Subcutaneous abdominal adipose tissue (tissue), 5 donors: ENCODE measurements at regions not wholly inside any gene's neighbourhood (a gene's known extent, or its start where the extent isn't known, plus 50 kb on each side); places are given as distances from the start of the nearest gene placed in this dataset.
"Not testable (repeated sequence)": the region's sequence is repeated elsewhere in the genome, so short reads cannot be mapped to it uniquely, and the experiment has no call there.

ENCODE experiments used
- H3K27ac ChIP-seq: one replicate; pipeline ENCODE4 v1.7.0; 2013; ENCODE audit warnings: low read depth, mild to moderate bottlenecking, inconsistent platforms, low read length, moderate library complexity
- H3K27me3 ChIP-seq, 5 donors: one replicate each; pipeline ENCODE4 v1.7.0; 2013; ENCODE audit warnings: low read length in 5 of 5, inconsistent platforms in 1 of 5; ENCODE audit not compliant: control insufficient read depth in 5 of 5, insufficient read depth in 4 of 5
- H3K36me3 ChIP-seq, 5 donors: one replicate each; pipeline ENCODE4 v1.7.0; 2013; ENCODE audit warnings: low read length in 5 of 5; ENCODE audit not compliant: control insufficient read depth in 5 of 5, insufficient read depth in 5 of 5
- H3K4me1 ChIP-seq, 5 donors: one replicate each; pipeline ENCODE4 v1.7.0; 2013; ENCODE audit warnings: low read length in 5 of 5, mild to moderate bottlenecking in 3 of 5, moderate library complexity in 1 of 5; ENCODE audit not compliant: control insufficient read depth in 5 of 5, insufficient read depth in 5 of 5
- H3K4me3 ChIP-seq, 5 donors: one replicate each; pipeline ENCODE4 v1.7.0; 2013; ENCODE audit warnings: low read length in 5 of 5, low read depth in 1 of 5
- H3K9ac ChIP-seq, 5 donors: one replicate each; pipeline ENCODE4 v1.7.0; 2013; ENCODE audit warnings: low read length in 5 of 5, mild to moderate bottlenecking in 4 of 5, moderate library complexity in 3 of 5
- H3K9me3 ChIP-seq, 5 donors: one replicate each; pipeline ENCODE4 v1.7.0; 2013; ENCODE audit warnings: low read length in 5 of 5; ENCODE audit not compliant: control insufficient read depth in 5 of 5
- donor health status: healthy.
- donor health status: healthy.
- donor health status: healthy.
- donor health status: healthy.
- donor health status: healthy.

GRCh38 chr2:7620255-7620654 is 703.0 kb downstream of the RNF144A start:
- Histone ChIP-seq H3K27me3 (no peaks in the 10 kb centered on the region), H3K9me3 (no peaks in the 10 kb centered on the region), H3K4me1 (no peaks in the 10 kb centered on the region), H3K4me3 (no peak overlapping the region), H3K27ac (no peak overlapping the region), H3K36me3 (no peaks in the 10 kb centered on the region), H3K9ac (no peak overlapping the region)

DNA sequence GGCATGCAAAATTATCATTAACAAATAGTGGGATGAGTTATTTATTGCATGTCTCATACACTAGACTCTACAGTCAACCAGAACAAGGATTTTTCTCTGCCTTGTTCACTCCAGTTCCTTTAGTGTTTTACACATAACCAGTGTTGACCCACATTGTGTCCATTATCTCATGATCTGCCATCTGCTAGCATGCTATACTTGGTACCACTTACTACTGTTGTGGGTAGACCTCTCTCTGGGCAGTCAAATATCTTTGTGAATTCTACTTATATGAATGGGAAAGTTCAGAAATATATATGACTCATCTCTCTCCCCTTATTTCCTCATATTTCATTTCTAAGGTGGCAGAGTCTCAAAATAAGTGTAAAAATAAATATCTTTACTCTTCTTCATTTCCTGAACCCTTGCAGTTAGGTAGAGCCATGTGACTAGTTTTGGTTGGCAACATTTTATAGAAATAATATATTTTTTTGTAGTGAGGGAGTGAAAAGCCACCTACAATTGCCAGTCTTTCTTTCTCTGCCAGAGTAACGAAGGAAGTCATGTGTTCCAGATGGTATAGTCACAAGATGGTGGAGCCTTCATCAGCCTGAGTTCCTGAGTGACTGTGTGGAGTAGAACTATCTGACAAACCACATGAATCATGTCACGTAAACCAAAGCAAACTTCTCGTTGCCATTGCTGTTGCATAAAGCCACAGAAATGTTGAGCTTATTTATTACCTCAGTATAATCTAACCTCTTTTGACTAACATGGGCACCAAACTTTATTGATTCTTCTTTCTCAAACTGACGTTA is 704.0 kb downstream of the RNF144A start:
- Histone ChIP-seq H3K9ac (no peak overlapping the region), H3K27me3 (no peaks in the 10 kb centered on the region), H3K36me3 (no peaks in the 10 kb centered on the region), H3K27ac (no peak overlapping the region), H3K9me3 (no peaks in the 10 kb centered on the region), H3K4me3 (no peak overlapping the region), H3K4me1 (no peaks in the 10 kb centered on the region)

- no peak overlapping the region for H3K27ac ChIP-seq
- no peaks in the 10 kb centered on the region for H3K36me3 ChIP-seq
- no peaks in the 10 kb centered on the region for H3K9me3 ChIP-seq
- H3K4me1 ChIP-seq, result no peaks in the 10 kb centered on the region
- no peak overlapping the region for H3K4me3 ChIP-seq
- H3K9ac ChIP-seq, result no peak overlapping the region
- H3K27me3 ChIP-seq, result no peaks in the 10 kb centered on the region
Measured at GRCh38 chr2:7625392-7626138, 708.4 kb downstream of the RNF144A start.

GRCh38 chr2:7626139-7626537 is 708.9 kb downstream of the RNF144A start:
- no peaks in the 10 kb centered on the region for H3K36me3 ChIP-seq
- H3K27me3 ChIP-seq, result no peaks in the 10 kb centered on the region

GRCh38 chr2:7627583-7627982 is 710.4 kb downstream of the RNF144A start:
- Histone ChIP-seq H3K27ac (no peak overlapping the region), H3K4me1 (no peaks in the 10 kb centered on the region), H3K9me3 (no peaks in the 10 kb centered on the region), H3K36me3 (no peaks in the 10 kb centered on the region), H3K4me3 (no peak overlapping the region), H3K27me3 (no peaks in the 10 kb centered on the region), H3K9ac (no peak overlapping the region)

More at GRCh38 chr2:7626139-7626537, 708.9 kb downstream of the RNF144A start:
- Histone ChIP-seq H3K9ac (no peak overlapping the region), H3K9me3 (no peaks in the 10 kb centered on the region), H3K4me1 (no peaks in the 10 kb centered on the region), H3K4me3 (no peak overlapping the region), H3K27ac (no peak overlapping the region)

DNA sequence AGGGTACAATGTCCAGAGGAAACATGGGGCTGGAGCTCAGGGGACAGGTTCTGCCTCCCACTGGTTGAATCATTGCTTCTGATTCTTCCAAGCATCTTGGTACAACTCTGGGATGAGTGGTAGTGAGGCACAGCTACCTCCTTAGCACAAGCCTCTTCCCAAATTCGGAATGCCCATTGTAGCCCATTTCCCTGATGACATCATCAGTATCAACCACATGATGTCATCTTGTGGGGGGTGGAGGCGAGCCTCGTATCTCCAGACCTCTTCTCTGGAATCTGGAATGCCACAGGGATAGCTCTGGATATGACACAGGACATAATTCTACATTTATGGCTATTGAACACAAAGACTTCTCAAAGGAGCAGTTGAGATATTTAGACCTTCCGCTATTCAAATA is 715.2 kb downstream of the RNF144A start:
- no peaks in the 10 kb centered on the region for H3K9me3 ChIP-seq
- no peak overlapping the region for H3K9ac ChIP-seq
- no peak overlapping the region for H3K27ac ChIP-seq
- no peak overlapping the region for H3K4me3 ChIP-seq
- H3K4me1 ChIP-seq, result no peaks in the 10 kb centered on the region
- no peaks in the 10 kb centered on the region for H3K27me3 ChIP-seq
- no peaks in the 10 kb centered on the region for H3K36me3 ChIP-seq

DNA sequence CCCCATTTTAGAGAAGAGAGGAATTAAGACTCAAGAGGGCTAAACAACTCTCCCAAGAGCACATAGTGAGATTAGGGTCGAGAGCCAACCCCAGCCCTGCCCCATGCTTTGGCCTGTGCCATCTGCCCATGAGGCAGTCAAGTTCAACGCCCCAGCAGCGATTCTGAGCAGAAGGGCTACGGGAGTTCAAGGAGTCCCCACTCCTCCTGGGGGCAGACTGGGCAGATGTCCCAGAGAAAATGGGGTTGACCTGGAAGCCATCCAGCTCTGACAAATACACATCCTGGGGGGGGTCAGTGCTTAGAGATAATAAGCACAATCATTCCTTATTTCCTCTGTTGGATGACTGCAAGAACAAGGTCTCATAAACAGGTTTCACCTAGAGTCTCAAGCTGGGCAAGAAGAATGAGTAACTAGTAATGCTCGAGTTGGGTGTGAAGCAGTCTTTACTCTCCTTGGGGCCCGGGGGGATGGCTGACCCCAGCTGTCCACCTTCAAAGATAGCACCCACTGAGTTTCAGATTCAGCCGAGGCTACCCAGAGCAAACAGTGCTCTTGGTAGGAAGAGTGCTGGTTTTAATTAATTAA is 716.4 kb downstream of the RNF144A start:
- H3K9me3 ChIP-seq, result no peaks in the 10 kb centered on the region
- H3K36me3 ChIP-seq, result no peaks in the 10 kb centered on the region
- H3K4me3 ChIP-seq, result no peak overlapping the region
- no peak overlapping the region for H3K9ac ChIP-seq
- H3K27me3 ChIP-seq, result no peaks in the 10 kb centered on the region
- no peaks in the 10 kb centered on the region for H3K4me1 ChIP-seq
- H3K27ac ChIP-seq, result no peak overlapping the region

DNA sequence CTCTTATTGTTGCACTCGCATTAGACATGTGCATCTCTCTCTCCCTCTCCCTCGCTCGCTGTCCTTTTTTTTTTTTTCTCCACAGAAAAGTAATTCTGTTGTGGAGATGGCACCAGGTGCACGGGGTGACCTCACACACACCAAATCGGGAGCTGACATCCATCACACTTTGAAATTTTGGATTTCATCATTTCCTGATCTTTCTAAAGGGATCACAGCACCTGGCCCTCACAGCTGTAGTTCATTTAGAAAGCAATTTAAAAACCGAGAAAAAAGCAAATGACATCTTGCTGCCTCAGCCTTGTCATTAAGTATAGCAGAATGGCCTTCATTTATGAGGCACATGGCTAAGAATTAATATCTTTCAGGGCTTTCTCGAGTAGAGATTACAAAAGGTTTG is 717.2 kb downstream of the RNF144A start:
- H3K36me3 ChIP-seq, result no peaks in the 10 kb centered on the region
- no peaks in the 10 kb centered on the region for H3K9me3 ChIP-seq
- no peak overlapping the region for H3K27ac ChIP-seq
- no peak overlapping the region for H3K9ac ChIP-seq
- no peaks in the 10 kb centered on the region for H3K4me1 ChIP-seq
- H3K4me3 ChIP-seq, result no peak overlapping the region
- H3K27me3 ChIP-seq, result no peaks in the 10 kb centered on the region

- Histone ChIP-seq H3K27me3 (no peaks in the 10 kb centered on the region), H3K9ac (no peak overlapping the region), H3K9me3 (peaks cover 0 to 10% (median 0%) of the 10 kb centered on the region in 5 donors), H3K4me1 (no peaks in the 10 kb centered on the region), H3K4me3 (no peak overlapping the region), H3K27ac (no peak overlapping the region), H3K36me3 (no peaks in the 10 kb centered on the region)
Measured at GRCh38 chr2:7639476-7639875, 722.3 kb downstream of the RNF144A start.

GRCh38 chr2:7641272-7641671 is 724.1 kb downstream of the RNF144A start:
- H3K9me3 ChIP-seq, H3K4me3 ChIP-seq, H3K36me3 ChIP-seq, H3K4me1 ChIP-seq, H3K27ac ChIP-seq, H3K27me3 ChIP-seq, H3K9ac ChIP-seq: not testable (repeated sequence)
